Spleen (tissue), 11 donors: ENCODE measurements at regions not wholly inside any gene's neighbourhood (a gene's known extent, or its start where the extent isn't known, plus 50 kb on each side); places are given as distances from the start of the nearest gene placed in this dataset.

Experiments
- DNase-seq: peaks from one replicate; pipeline ENCODE4 v3.0.0-alpha.2; 2020
- H3K27ac ChIP-seq, 8 donors: fragments of 200-600 bp; sonication (generic) in 7 of 8; 1 replicate in 4 of 8; 2 replicates in 4 of 8; pipeline versions ENCODE4 v1.5.0 to v1.8.0; 2016 to 2021; ENCODE audit warnings: inconsistent platforms in 4 of 8, mild to moderate bottlenecking in 4 of 8, moderate library complexity in 1 of 8
- H3K27me3 ChIP-seq, 7 donors: fragments of 200-600 bp; sonication (generic) in 6 of 7; replicated peaks in 1 of 7; 1 replicate in 4 of 7; 2 replicates in 3 of 7; pipeline versions ENCODE4 v1.5.0 to v1.8.0; 2016 to 2021; ENCODE audit warnings: inconsistent platforms in 3 of 7, mild to moderate bottlenecking in 1 of 7
- H3K36me3 ChIP-seq, 6 donors: fragments of 200-600 bp; sonication (generic) in 5 of 6; 1 replicate in 4 of 6; 2 replicates in 2 of 6; pipeline versions ENCODE4 v1.5.0 to v1.8.0; 2016 to 2021; ENCODE audit warnings: inconsistent platforms in 2 of 6
- H3K4me1 ChIP-seq, 6 donors: fragments of 200-600 bp; sonication (generic) in 5 of 6; 1 replicate in 3 of 6; 2 replicates in 3 of 6; pipeline versions ENCODE4 v1.5.0 to v1.8.0; 2016 to 2021; ENCODE audit warnings: inconsistent platforms in 3 of 6
- H3K4me3 ChIP-seq, 8 donors: fragments of 200-600 bp; sonication (generic) in 7 of 8; 1 replicate in 4 of 8; 2 replicates in 4 of 8; pipeline versions ENCODE4 v1.5.0 to v1.8.0; 2016 to 2021; ENCODE audit warnings: inconsistent platforms in 4 of 8, mild to moderate bottlenecking in 4 of 8, moderate library complexity in 2 of 8
- H3K9me3 ChIP-seq, 8 donors: fragments of 200-600 bp; sonication (generic) in 7 of 8; 1 replicate in 4 of 8; 2 replicates in 4 of 8; pipeline versions ENCODE4 v1.5.0 to v1.8.0; 2016 to 2021; ENCODE audit warnings: inconsistent platforms in 4 of 8
- POLR2A ChIP-seq, 3 donors: fragments of 450-650 bp; IDR thresholded peaks; one replicate each; pipeline ENCODE4 v1.5.1; 2017; ENCODE audit warnings: antibody characterized with exemption in 3 of 3, mild to moderate bottlenecking in 1 of 3
- POLR2AphosphoS5 ChIP-seq, 3 donors: sonication (generic); formaldehyde crosslinking; IDR thresholded peaks; one replicate each; pipeline ENCODE4 v1.5.1; 2017; ENCODE audit warnings: antibody characterized with exemption in 3 of 3
- WGBS, 5 donors: extraction: QIAGEN DNeasy Blood & Tissue Kit in 3 of 5; methylation state at CpG; one replicate each; pipeline versions ENCODE4 v1.1.5 to v1.1.7; 2013 to 2018; 5-methylcytosine and 5-hydroxymethylcytosine counted together
- intact Hi-C: fragments of 100-400 bp; cut with DNase I; formaldehyde crosslinking; loops from one replicate; pipeline ENCODE4 v1.15.0; 2023; ENCODE audit warnings: low total_unique reads
- TF ChIP-seq, protein P1 (sequence below), 11 experiments: fragments of 200-600 bp in 7 of 11; fragments of 450-650 bp in 4 of 11; sonication (generic) in 4 of 11; IDR thresholded peaks in 8 of 11; conservative IDR thresholded peaks in 3 of 11; 1 replicate in 7 of 11; 2 replicates in 4 of 11; pipeline versions ENCODE4 v1.4.0 to v1.8.0; 2016 to 2021; ENCODE audit warnings: antibody characterized with exemption in 11 of 11, inconsistent platforms in 4 of 11, mild to moderate bottlenecking in 1 of 11
- donor health status: healthy with polysubstance abuse.
- donor health status: DM: no; HTN: no; CAD: no; lungs with moderate emphysema.
- donor health status: DM: no; HTN: no; CAD: no.
- donor health status: Bipolar disorder and iron deficiency.
- donor health status: healthy.
- donor health status: DM: no; HTN: no; CAD: no.
- donor health status: DM: yes; HTN: yes; CAD: no.

DNA sequence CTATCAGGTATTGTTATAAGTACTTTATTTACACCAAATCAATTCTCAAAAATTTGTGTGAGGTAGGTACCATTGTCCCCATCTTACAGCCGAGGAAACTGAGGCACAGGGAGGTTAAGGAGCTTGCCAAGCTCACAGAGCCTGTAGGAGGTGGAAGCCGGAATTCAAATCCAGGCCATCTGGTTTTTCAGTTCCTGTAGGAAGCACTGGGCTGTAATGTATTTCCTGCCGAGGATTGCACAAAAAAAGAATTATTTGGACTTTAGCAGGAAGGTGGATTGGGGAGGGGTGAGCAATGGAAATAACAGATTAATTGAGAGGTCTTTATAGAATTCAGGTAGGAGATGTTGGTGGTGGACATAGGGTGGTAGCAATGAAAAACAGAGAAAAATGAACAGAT is 315.3 kb upstream of the AUTS2 start:
- no peaks in the 10 kb centered on the region for H3K27me3 ChIP-seq
- H3K36me3 ChIP-seq = no peaks in the 10 kb centered on the region
- H3K4me3 ChIP-seq = no peak overlapping the region
- peaks cover 0 to 13% (median 3%) of the 10 kb centered on the region in 8 donors for H3K9me3 ChIP-seq
- DNase-seq = no peak
- intact Hi-C loops = no loop called here
- TF ChIP-seq POLR2AphosphoS5 (IDR thresholded peaks at IDR 0.05) (no peak), POLR2A (IDR thresholded peaks at IDR 0.05) (no peak)
- TF ChIP-seq, protein P1, sequence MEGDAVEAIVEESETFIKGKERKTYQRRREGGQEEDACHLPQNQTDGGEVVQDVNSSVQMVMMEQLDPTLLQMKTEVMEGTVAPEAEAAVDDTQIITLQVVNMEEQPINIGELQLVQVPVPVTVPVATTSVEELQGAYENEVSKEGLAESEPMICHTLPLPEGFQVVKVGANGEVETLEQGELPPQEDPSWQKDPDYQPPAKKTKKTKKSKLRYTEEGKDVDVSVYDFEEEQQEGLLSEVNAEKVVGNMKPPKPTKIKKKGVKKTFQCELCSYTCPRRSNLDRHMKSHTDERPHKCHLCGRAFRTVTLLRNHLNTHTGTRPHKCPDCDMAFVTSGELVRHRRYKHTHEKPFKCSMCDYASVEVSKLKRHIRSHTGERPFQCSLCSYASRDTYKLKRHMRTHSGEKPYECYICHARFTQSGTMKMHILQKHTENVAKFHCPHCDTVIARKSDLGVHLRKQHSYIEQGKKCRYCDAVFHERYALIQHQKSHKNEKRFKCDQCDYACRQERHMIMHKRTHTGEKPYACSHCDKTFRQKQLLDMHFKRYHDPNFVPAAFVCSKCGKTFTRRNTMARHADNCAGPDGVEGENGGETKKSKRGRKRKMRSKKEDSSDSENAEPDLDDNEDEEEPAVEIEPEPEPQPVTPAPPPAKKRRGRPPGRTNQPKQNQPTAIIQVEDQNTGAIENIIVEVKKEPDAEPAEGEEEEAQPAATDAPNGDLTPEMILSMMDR (IDR thresholded peaks at IDR 0.05 in 8 of 11, conservative IDR thresholded peaks at IDR 0.05 in 3 of 11) = peak in 1 of 11 experiments; percentile 14
- H3K27ac ChIP-seq = peak overlapping the region in 2 of 8 donors; percentile 33 to 51
- H3K4me1 ChIP-seq = peaks cover 0 to 4% (median 1%) of the 10 kb centered on the region in 6 donors
- 30 to 41% (median 35%) methylated on average over 3 of the region's 3 CpGs for WGBS, 5 donors

DNA sequence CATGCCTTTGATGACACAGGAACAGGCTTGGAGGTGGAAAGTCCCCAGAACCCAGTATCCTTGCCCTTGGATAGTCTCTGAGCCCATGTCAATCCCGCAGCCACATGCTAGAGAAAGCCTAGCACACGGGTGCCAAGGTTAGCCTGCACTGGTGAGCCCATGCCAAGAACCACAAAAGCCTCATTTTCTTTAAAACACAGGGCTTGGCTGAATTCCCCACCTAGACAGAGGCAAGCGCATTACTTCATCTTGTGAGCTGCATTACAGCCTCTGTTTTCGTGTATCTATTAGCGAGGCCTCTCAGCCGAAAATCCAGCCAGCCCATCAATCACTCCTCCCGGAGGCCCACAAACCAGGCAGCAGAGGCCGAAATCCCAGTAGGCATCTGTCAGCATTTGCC is 314.9 kb upstream of the AUTS2 start:
- TF ChIP-seq POLR2A (IDR thresholded peaks at IDR 0.05) = no peak
- TF ChIP-seq, protein P1 (IDR thresholded peaks at IDR 0.05 in 8 of 11, conservative IDR thresholded peaks at IDR 0.05 in 3 of 11) = no peak
- no peak for TF ChIP-seq POLR2AphosphoS5 (IDR thresholded peaks at IDR 0.05)
- no peak overlapping the region for H3K4me3 ChIP-seq
- no peaks in the 10 kb centered on the region for H3K36me3 ChIP-seq
- intact Hi-C loops = no loop called here
- no peaks in the 10 kb centered on the region for H3K27me3 ChIP-seq
- 64 to 91% (median 86%) methylated on average over 8 of the region's 8 CpGs for WGBS, 5 donors
- peaks cover 0 to 4% (median 2%) of the 10 kb centered on the region in 6 donors for H3K4me1 ChIP-seq
- no peak for DNase-seq
- H3K9me3 ChIP-seq = peaks cover 0 to 13% (median 3%) of the 10 kb centered on the region in 8 donors
- H3K27ac ChIP-seq = peak overlapping the region in 2 of 8 donors; percentile 33 to 51

DNA sequence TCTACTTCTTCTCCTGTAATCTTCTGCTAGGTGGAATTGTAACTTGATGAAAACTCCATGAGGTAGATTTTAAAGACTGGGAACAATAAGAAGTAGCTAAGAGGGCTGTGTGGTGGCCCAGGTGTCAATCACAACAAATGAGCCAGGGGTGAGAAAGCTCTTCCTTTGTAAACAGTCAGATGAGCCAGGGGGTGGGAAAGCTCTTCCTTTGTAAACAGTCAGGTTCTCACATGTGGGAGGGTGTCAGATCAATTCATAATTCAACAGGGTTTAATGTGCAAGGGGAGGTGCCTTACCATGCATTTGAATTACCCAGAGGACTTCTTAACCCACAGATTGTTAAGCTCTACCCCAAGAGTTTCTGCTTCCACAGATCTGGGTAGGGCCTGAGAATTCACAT is 312.4 kb upstream of the AUTS2 start:
- peaks cover 0 to 13% (median 3%) of the 10 kb centered on the region in 8 donors for H3K9me3 ChIP-seq
- TF ChIP-seq, protein P1 (IDR thresholded peaks at IDR 0.05 in 8 of 11, conservative IDR thresholded peaks at IDR 0.05 in 3 of 11) = no peak
- TF ChIP-seq POLR2AphosphoS5 (IDR thresholded peaks at IDR 0.05) (no peak), POLR2A (IDR thresholded peaks at IDR 0.05) (no peak)
- peaks cover 0 to 4% (median 2%) of the 10 kb centered on the region in 6 donors for H3K4me1 ChIP-seq
- H3K36me3 ChIP-seq = no peaks in the 10 kb centered on the region
- no peak overlapping the region for H3K27ac ChIP-seq
- no peaks in the 10 kb centered on the region for H3K27me3 ChIP-seq
- DNase-seq = no peak
- intact Hi-C loops = no loop called here
- no peak overlapping the region for H3K4me3 ChIP-seq

DNA sequence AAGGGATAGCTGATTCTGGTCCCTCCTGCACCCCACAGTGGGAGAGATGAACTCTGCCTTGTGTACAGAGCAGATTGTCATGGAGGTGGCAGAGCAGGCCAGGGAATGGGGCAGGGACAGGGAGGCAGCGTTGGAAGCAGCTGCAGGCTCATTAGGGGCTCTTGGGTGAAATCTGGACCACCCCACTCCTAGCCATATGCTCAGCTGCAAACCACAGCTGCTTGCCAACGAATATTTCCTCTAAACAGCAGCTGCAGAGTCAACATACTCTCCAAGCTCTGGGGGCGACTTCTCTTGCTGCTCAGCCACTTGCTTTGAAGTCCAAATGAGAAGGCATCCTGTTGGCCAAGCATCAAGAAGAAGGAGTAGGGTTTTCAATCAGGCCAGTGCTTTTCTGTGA is 302.3 kb upstream of the AUTS2 start:
- DNase-seq = no peak
- no peak overlapping the region for H3K4me3 ChIP-seq
- no peaks in the 10 kb centered on the region for H3K36me3 ChIP-seq
- no peaks in the 10 kb centered on the region for H3K9me3 ChIP-seq
- TF ChIP-seq POLR2A (IDR thresholded peaks at IDR 0.05) (no peak), POLR2AphosphoS5 (IDR thresholded peaks at IDR 0.05) (no peak)
- TF ChIP-seq, protein P1 (IDR thresholded peaks at IDR 0.05 in 8 of 11, conservative IDR thresholded peaks at IDR 0.05 in 3 of 11) = no peak
- H3K27me3 ChIP-seq = no peaks in the 10 kb centered on the region
- intact Hi-C loops = no loop called here
- no peak overlapping the region for H3K27ac ChIP-seq
- 38 to 56% (median 40%) methylated on average over 3 of the region's 3 CpGs for WGBS, 5 donors
- no peaks in the 10 kb centered on the region for H3K4me1 ChIP-seq
